ENCODE measurements at regions not wholly inside any gene's neighbourhood (a gene's known extent, or its start where the extent isn't known, plus 50 kb on each side); places are given as distances from the start of the nearest gene placed in this dataset.

DNA sequence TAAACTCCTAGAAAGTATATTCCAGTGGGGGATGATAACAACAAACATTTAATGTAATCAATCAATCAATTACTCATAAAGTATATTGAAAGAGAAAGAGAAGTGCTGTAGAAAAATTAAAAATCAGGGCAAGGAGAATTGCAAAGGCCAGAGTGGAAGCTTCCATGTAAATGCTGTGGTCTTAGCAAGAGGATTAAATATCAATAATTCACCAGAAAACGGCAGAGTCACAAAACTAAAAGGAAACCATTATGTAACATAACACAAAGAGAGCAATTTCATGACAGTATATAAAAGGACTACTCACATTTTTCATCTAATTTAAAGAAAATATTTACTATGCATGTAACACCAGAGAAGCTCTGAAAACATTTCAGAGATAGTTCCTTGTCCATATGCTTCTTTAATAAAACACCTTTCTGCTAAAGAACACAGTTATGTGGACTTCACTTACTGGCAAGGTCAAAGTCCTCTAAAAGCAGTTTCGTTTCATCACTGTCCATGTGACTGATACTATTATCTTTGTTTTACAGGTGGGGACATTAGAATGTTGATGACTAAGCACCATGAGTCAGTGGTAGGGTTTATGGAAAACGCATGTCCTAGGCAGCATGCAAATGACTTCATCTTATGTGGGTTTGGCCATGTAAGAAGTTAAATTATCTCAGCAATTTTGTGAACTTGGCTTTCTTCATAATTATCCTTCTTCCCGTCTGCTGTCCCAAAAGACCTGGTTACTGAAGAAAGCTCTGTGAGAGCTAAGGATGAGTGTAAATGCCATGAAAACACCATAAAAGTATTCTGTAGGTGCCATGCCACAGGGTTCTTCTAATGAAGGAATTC, 185.8 kb upstream of the TENT5A start:
- TF ChIP-seq EP300 (IDR thresholded peaks at IDR 0.05) (no peak), CTCF (IDR thresholded peaks at IDR 0.05) (no peak), POLR2A (IDR thresholded peaks at IDR 0.05) (no peak), POLR2AphosphoS5 (IDR thresholded peaks at IDR 0.05) (peak; percentile 8)
- Histone ChIP-seq H3K36me3 (no peaks in the 10 kb centered on the region), H3K27ac (no peak overlapping the region), H3K4me3 (no peak overlapping the region), H3K4me1 (peaks cover 0 to 14% (median 0%) of the 10 kb centered on the region in 3 donors), H3K9me3 (no peaks in the 10 kb centered on the region), H3K27me3 (no peaks in the 10 kb centered on the region)
- peak; percentile 50 for ATAC-seq
- 25 to 46% methylated on average over 3 to 4 of the region's 4 CpGs for WGBS, 2 donors (ENCODE audit: low coverage in 1 of 2)

- 61 to 88% methylated on average over 4 to 6 of the region's 6 CpGs for WGBS, 2 donors (ENCODE audit: low coverage in 1 of 2)
- TF ChIP-seq POLR2AphosphoS5 (IDR thresholded peaks at IDR 0.05), result no peak
- no peak for TF ChIP-seq POLR2A (IDR thresholded peaks at IDR 0.05)
- TF ChIP-seq CTCF (IDR thresholded peaks at IDR 0.05), result no peak
- TF ChIP-seq EP300 (IDR thresholded peaks at IDR 0.05), result no peak
- H3K27me3 ChIP-seq, result no peaks in the 10 kb centered on the region
- H3K4me1 ChIP-seq, result peaks cover 0 to 14% (median 0%) of the 10 kb centered on the region in 3 donors
- H3K27ac ChIP-seq, result no peak overlapping the region
- H3K4me3 ChIP-seq, result no peak overlapping the region
- H3K36me3 ChIP-seq, result no peaks in the 10 kb centered on the region
- no peaks in the 10 kb centered on the region for H3K9me3 ChIP-seq
- no peak for ATAC-seq
These were observed 184.9 kb upstream of the TENT5A start for GRCh38 chr6:81937296-81937937.

- no peak overlapping the region for H3K27ac ChIP-seq
- H3K4me1 ChIP-seq, result peaks cover 0 to 7% (median 0%) of the 10 kb centered on the region in 3 donors
- no peaks in the 10 kb centered on the region for H3K36me3 ChIP-seq
- 53 to 67% methylated on average over 1 of the region's 1 CpG for WGBS, 2 donors (ENCODE audit: low coverage in 1 of 2)
- TF ChIP-seq POLR2AphosphoS5 (IDR thresholded peaks at IDR 0.05), result no peak
- no peak for TF ChIP-seq POLR2A (IDR thresholded peaks at IDR 0.05)
- TF ChIP-seq CTCF (IDR thresholded peaks at IDR 0.05), result no peak
- no peak for TF ChIP-seq EP300 (IDR thresholded peaks at IDR 0.05)
- H3K27me3 ChIP-seq, result no peaks in the 10 kb centered on the region
- ATAC-seq, result no peak
- no peak overlapping the region for H3K4me3 ChIP-seq
- H3K9me3 ChIP-seq, result no peaks in the 10 kb centered on the region
These were observed 182.5 kb upstream of the TENT5A start for GRCh38 chr6:81934936-81935335.

- Histone ChIP-seq H3K4me3 (no peak overlapping the region), H3K27me3 (no peaks in the 10 kb centered on the region), H3K27ac (no peak overlapping the region), H3K9me3 (no peaks in the 10 kb centered on the region), H3K36me3 (no peaks in the 10 kb centered on the region), H3K4me1 (no peaks in the 10 kb centered on the region)
- WGBS, 2 donors (ENCODE audit: low coverage in 1 of 2), result 100% methylated on average over 1 of the region's 1 CpG; no CpG with 5 or more reads in 1 of the 2 donors
- ATAC-seq, result no peak
- TF ChIP-seq POLR2AphosphoS5 (IDR thresholded peaks at IDR 0.05), result no peak
- no peak for TF ChIP-seq CTCF (IDR thresholded peaks at IDR 0.05)
- no peak for TF ChIP-seq EP300 (IDR thresholded peaks at IDR 0.05)
- TF ChIP-seq POLR2A (IDR thresholded peaks at IDR 0.05), result no peak
These were observed 181.1 kb upstream of the TENT5A start for GRCh38 chr6:81933608-81934051.

Data from gastroesophageal sphincter (tissue), 4 donors.